Choroid plexus epithelial cell (primary cell): ENCODE measurements at regions not wholly inside any gene's neighbourhood (a gene's known extent, or its start where the extent isn't known, plus 50 kb on each side); places are given as distances from the start of the nearest gene placed in this dataset.
A peak's percentile ranks its signal among the peaks of the same experiment; 100 is the strongest.
"Not testable (repeated sequence)": the region's sequence is repeated elsewhere in the genome, so short reads cannot be mapped to it uniquely, and the experiment has no call there.

Experiments used
- DNase-seq: peaks from one replicate; pipeline ENCODE4 v3.0.0-alpha.2; 2010; ENCODE audit warnings: low read depth
- H3K4me3 ChIP-seq: 2 replicates; pipeline ENCODE4 v1.5.1; 2011; ENCODE audit warnings: low read depth, mild to moderate bottlenecking, control low read depth, low read length, moderate library complexity
- TF ChIP-seq, protein P1 (sequence below): conservative IDR thresholded peaks from 2 replicates; pipeline ENCODE4 v1.5.1; 2011; ENCODE audit warnings: low read depth, mild to moderate bottlenecking, control low read depth, inconsistent platforms, low read length, moderate library complexity

DNA sequence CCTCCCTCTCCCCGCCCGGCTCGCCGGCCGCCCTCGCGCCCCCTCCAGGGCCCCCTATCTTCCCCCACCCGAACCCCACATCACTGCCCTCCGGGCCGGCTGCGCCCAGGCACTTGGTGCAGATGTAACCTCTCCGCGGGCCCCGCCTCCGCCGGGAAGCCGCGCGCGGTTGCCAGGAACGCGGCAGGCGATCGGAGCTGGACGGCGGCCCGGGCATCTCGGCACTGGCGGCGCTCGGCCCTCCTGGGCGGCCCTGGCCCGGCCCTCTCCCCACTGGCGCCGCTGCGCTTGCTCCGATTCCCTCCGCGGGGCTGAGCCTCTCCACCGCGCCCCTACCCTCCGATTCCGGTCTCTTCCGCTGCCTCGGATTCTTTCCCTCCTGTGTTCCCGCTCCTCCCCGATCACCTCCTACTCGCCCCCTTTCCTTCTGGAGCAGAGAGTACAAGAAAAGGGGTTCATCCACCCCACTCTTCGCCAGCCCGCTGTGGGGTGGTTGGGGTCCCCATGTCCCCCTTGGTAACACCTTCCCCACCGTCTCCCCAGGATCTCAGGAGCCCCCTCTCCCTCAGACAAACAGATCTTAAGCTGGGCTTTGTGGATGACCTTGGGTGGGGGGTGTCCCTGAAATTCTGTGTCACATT, 70.6 kb downstream of the C9orf50 start:
- peak overlapping the region; percentile 46 for H3K4me3 ChIP-seq

DNA sequence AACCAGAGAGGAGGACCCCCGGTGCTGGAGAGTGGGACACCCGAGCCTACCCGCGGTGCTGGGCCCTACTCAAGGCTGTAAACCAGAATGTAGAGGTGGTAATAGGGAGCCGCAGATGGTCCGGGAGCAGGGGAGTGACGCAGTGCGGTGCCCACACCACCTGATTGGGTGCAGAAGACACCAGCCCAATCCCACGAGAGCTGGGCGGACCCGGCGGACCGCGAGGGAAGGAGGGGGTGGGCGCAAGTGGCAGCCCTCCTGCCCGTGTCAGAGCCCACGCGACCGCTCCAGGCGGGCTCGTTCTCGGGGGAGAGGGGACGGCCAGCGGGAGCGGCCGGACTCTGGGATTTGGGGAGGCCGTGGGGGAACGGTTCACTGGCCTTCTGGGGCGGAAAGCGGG, 71.2 kb downstream of the C9orf50 start:
- peak; percentile 73 for DNase-seq
- H3K4me3 ChIP-seq, result peak overlapping the region; percentile 46

More for the DNA sequence above, 70.6 kb downstream of the C9orf50 start:
- peak; percentile 89 for DNase-seq
- TF ChIP-seq, protein P1, sequence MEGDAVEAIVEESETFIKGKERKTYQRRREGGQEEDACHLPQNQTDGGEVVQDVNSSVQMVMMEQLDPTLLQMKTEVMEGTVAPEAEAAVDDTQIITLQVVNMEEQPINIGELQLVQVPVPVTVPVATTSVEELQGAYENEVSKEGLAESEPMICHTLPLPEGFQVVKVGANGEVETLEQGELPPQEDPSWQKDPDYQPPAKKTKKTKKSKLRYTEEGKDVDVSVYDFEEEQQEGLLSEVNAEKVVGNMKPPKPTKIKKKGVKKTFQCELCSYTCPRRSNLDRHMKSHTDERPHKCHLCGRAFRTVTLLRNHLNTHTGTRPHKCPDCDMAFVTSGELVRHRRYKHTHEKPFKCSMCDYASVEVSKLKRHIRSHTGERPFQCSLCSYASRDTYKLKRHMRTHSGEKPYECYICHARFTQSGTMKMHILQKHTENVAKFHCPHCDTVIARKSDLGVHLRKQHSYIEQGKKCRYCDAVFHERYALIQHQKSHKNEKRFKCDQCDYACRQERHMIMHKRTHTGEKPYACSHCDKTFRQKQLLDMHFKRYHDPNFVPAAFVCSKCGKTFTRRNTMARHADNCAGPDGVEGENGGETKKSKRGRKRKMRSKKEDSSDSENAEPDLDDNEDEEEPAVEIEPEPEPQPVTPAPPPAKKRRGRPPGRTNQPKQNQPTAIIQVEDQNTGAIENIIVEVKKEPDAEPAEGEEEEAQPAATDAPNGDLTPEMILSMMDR, result no peak

GRCh38 chr9:129549139-129549538, 71.8 kb downstream of the C9orf50 start:
- no peak overlapping the region for H3K4me3 ChIP-seq
- no peak for DNase-seq

More for the DNA sequence above, 71.2 kb downstream of the C9orf50 start:
- TF ChIP-seq, protein P1, result no peak

DNA sequence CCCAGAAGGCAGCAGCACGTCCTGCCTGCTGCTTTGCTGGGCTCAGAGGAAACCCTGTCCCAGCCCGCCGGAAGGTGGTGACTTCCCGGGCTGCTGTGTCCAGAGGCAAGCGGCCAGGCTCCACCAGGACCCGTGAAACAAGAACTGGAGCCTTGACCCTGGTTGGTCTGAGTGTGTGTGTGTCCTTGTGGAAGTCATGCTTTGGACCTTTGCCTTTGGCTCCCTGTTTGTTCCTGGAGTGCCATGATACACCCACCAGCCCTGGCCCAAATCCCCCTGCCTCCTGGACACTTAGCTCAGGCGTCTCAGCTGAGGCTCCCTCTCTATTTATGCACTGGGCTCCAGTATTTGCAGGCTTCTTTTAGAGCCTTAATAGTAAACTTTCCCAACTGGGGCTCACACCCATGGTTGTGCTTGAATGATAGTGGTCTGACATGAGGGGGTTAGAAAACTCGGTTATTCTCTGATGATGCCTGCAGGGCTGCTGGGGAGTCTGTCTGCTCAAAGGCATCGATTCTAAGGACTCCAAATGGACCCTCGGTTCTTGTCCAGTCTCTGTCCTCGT, 72.2 kb downstream of the C9orf50 start:
- TF ChIP-seq, protein P1, result no peak
- H3K4me3 ChIP-seq, result no peak overlapping the region
- no peak for DNase-seq

More at GRCh38 chr9:129549139-129549538, 71.8 kb downstream of the C9orf50 start:
- TF ChIP-seq, protein P1, result no peak

DNA sequence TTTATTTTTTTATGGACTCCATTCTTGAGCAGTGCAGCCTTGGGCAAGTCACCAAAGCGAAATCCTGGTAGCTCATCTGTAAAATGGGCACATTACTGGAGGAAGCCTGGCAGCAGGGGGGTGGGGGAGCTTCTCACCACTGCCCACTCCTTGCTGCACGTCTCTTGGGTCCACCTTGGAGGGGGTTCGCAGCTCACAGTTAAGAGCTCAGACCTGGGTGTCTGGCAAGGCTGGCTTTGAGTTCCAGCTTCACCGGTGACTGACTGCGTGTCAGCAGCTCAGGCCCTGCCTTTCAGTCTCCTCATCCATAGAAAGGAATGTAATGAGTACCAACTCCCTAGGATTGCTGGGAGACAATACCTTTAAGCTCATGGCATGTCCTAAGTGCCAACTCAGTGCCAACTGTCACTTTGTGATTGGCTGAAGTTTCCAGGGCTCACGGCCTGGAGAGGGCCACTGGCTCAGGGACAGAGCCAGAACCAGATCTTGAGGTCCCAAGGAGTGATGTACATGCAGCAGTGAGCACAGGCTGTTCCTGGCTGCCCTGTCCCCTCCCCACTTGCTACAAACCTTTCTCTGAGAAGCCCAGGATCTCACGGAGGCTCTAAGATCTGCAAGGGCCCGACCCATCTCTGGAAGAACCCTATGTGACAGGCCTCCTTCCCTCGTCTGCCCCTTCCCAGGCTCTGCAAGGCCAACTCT, 72.9 kb downstream of the C9orf50 start:
- DNase-seq, result no peak
- TF ChIP-seq, protein P1, result no peak
- H3K4me3 ChIP-seq, result no peak overlapping the region

GRCh38 chr9:129547063-129547462, 73.8 kb downstream of the C9orf50 start:
- TF ChIP-seq, protein P1, result no peak
- DNase-seq, result no peak
- H3K4me3 ChIP-seq, result no peak overlapping the region

DNA sequence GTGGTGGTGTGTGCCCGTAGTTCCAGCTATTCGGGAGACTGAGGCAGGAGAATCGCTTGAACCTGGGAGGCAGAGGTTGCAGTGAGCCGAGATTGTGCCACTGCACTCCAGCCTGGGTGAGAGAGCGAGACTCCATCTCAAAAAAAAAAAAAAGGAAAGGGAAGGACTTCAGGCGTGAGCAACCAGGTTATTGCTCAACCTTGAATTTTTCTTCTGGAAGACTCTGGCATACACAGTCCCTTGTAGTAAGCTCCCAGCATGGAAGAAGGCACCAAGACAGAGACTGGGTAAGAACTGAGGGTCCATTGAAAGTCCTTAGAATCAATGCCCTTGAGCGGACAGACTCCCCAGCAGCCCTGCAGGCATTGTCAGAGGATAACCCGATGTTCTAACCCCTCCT, 75.0 kb downstream of the C9orf50 start:
- DNase-seq, H3K4me3 ChIP-seq: not testable (repeated sequence)
